Mucosa of descending colon (tissue), 3 donors: ENCODE measurements at regions not wholly inside any gene's neighbourhood (a gene's known extent, or its start where the extent isn't known, plus 50 kb on each side); places are given as distances from the start of the nearest gene placed in this dataset.

ENCODE experiments used
- ATAC-seq: fragments of 200-7000 bp; cut with Tn5 transposase; one replicate; pipeline ENCODE4 v1.9.1; 2020; ENCODE audit warnings: mild to moderate bottlenecking, moderate library complexity
- DNase-seq, 3 donors: peaks; one replicate each; pipeline ENCODE4 v3.0.0-alpha.2; 2020
- H3K36me3 ChIP-seq: fragments of 200-600 bp; one replicate; pipeline ENCODE4 v1.8.0; 2021; ENCODE audit warnings: low read depth, mild to moderate bottlenecking
- H3K4me1 ChIP-seq: fragments of 200-600 bp; one replicate; pipeline ENCODE4 v1.8.0; 2021; ENCODE audit warnings: low read depth, mild to moderate bottlenecking
- H3K4me3 ChIP-seq: fragments of 200-600 bp; one replicate; pipeline ENCODE4 v1.8.0; 2021; ENCODE audit warnings: mild to moderate bottlenecking
- H3K9me3 ChIP-seq: fragments of 200-600 bp; one replicate; pipeline ENCODE4 v1.8.0; 2021; ENCODE audit warnings: mild to moderate bottlenecking
- intact Hi-C, 2 donors: fragments of 100-400 bp; cut with DNase I in 1 of 2; cut with micrococcal nuclease in 1 of 2; formaldehyde crosslinking; loops; one replicate each; pipeline versions ENCODE4 v1.11.0 to v1.11.1; 2022; cut with DNase I, micrococcal nuclease
- TF ChIP-seq, protein P1 (sequence below): fragments of 200-600 bp; IDR thresholded peaks from one replicate; pipeline ENCODE4 v1.8.0; 2022; ENCODE audit warnings: antibody characterized with exemption, mild to moderate bottlenecking
- donor health status: DM: no; HTN: no; CAD: no; lungs with moderate emphysema.
- donor health status: DM: no; HTN: no; CAD: no.
- donor health status: DM: no; HTN: yes; CAD: no.

DNA sequence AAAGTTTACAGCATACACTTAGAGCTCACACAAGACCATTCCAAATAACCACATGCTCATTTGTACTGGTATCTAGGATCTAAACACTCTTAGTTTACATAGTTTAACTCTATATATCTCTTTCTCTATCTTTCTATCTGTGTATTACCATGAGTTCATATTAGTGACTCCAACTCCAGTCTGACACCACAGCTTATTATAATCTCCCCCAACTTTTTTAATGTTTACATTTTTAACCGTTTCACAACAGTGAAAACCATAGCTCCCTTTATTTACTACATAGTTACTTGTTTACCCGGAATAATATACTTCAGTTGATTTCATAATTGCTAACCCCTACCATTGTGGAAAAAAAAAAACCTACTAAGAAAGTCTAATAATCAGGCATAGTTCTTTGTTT, 362.4 kb upstream of the RGS17 start:
- TF ChIP-seq, protein P1, sequence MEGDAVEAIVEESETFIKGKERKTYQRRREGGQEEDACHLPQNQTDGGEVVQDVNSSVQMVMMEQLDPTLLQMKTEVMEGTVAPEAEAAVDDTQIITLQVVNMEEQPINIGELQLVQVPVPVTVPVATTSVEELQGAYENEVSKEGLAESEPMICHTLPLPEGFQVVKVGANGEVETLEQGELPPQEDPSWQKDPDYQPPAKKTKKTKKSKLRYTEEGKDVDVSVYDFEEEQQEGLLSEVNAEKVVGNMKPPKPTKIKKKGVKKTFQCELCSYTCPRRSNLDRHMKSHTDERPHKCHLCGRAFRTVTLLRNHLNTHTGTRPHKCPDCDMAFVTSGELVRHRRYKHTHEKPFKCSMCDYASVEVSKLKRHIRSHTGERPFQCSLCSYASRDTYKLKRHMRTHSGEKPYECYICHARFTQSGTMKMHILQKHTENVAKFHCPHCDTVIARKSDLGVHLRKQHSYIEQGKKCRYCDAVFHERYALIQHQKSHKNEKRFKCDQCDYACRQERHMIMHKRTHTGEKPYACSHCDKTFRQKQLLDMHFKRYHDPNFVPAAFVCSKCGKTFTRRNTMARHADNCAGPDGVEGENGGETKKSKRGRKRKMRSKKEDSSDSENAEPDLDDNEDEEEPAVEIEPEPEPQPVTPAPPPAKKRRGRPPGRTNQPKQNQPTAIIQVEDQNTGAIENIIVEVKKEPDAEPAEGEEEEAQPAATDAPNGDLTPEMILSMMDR = no peak
- ATAC-seq = no peak

DNA sequence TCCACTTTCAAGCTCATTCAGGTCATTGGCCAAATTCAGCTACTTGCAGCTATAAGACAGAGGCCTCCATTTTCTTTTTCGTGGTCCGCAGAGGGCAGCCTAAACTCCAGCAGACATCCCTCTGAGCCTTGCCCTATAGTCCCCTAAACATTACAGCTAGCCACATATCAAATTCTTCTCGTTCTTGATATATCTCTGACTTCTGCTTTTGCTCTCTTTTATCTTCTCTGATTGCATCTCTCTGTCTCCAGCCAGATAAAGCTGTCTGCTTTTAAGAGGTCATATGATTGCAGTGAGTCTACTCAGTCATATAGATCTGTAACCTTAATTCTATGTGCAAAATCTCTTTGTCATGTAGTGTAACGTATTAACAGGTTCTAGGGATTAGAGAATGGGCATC, 358.4 kb upstream of the RGS17 start:
- no peak for DNase-seq
- no peaks in the 10 kb centered on the region for H3K4me1 ChIP-seq
- intact Hi-C loops = no loop called here
- no peaks in the 10 kb centered on the region for H3K9me3 ChIP-seq
- no peaks in the 10 kb centered on the region for H3K36me3 ChIP-seq
- TF ChIP-seq, protein P1 = no peak
- H3K4me3 ChIP-seq = no peak overlapping the region
- no peak for ATAC-seq

More for the DNA sequence above, 362.4 kb upstream of the RGS17 start:
- intact Hi-C loops = no loop called here
- no peaks in the 10 kb centered on the region for H3K9me3 ChIP-seq
- no peak overlapping the region for H3K4me3 ChIP-seq
- no peaks in the 10 kb centered on the region for H3K4me1 ChIP-seq
- H3K36me3 ChIP-seq = no peaks in the 10 kb centered on the region
- DNase-seq = no peak

DNA sequence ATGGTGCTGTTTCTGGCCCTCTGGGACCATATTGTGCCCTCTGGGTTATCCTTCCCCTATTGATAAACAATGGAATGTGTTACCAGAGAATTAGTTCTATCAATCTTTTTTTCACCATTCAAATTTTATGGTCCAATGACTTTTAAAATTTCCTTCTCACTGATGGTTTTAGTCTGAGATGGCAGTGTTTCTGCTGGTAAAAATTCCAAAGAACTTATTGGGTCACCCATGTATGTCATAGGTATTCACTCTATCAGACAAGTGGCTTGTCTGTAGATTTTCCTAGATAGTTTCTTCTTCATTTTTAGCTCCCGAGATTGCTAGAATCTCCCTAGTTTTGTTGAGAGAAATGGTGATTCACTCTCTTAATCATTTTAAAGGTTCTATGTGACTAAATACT, 357.2 kb upstream of the RGS17 start:
- Histone ChIP-seq H3K4me3 (no peak overlapping the region), H3K36me3 (no peaks in the 10 kb centered on the region), H3K9me3 (no peaks in the 10 kb centered on the region), H3K4me1 (no peaks in the 10 kb centered on the region)
- intact Hi-C loops = no loop called here
- DNase-seq (no peak), ATAC-seq (no peak)
- TF ChIP-seq, protein P1 = no peak

DNA sequence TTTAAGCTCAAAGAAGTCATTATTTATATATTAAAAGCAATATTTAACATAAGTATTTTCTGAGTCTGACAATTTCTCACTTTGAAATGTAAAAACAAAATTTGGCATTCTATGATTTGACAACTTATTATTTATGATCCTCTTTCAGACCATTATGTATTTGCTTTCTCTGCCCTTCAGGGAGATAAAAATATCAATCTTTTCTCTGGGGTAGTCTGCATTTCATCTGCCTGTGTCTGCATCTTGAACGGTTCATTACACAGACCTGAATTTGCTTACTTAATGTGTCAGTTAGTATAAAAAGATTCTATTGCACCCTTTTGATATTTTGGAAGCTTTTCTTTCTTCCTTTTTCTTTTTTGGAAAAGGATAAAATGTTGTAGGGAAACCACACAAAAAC, 354.0 kb upstream of the RGS17 start:
- Histone ChIP-seq H3K36me3 (no peaks in the 10 kb centered on the region), H3K4me3 (no peak overlapping the region), H3K4me1 (no peaks in the 10 kb centered on the region), H3K9me3 (no peaks in the 10 kb centered on the region)
- ATAC-seq (no peak), DNase-seq (no peak)
- intact Hi-C loops = no loop called here
- TF ChIP-seq, protein P1 = no peak

DNA sequence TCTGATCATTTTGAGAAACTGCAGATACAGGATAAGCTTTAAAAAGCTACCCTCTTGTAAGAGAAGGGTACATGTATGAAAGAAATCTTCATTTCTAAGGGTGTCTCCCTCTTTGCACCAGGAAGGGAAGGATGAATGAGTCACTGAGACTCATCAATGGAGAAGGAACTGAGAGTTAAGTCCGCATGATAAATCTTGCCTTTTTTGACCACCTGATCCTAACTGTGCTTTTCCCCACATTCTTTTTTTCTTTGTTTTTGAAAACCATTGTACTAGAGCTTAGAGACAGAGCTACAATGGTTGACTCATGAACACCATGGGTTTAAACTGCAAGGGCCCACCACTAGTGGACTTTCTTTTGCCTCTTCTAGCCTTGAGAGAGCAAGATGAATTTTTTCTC, 353.0 kb upstream of the RGS17 start:
- Histone ChIP-seq H3K9me3 (no peaks in the 10 kb centered on the region), H3K4me3 (no peak overlapping the region), H3K36me3 (no peaks in the 10 kb centered on the region), H3K4me1 (no peaks in the 10 kb centered on the region)
- ATAC-seq = no peak
- intact Hi-C loops = no loop called here
- DNase-seq = no peak
- TF ChIP-seq, protein P1 = no peak

DNA sequence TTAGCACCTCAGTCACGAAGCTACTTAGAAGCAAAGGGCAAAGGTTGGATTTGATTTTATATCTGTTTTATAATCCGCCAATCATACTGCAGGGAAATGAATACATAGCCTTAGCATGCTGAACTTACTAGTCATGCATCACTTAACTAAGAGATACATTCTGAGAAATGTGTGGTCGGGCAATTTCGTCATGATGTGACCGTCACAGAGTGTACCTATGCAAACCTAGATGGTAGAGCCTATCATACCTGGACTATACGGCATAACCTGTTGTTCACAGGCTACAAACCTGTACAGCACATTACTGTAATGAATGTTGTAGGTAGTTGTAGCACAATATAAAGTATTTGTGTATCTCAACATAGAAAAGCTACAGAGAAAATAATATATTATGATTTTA, 345.2 kb upstream of the RGS17 start:
- no peak for ATAC-seq
- intact Hi-C loops = no loop called here
- TF ChIP-seq, protein P1 = no peak
- Histone ChIP-seq H3K36me3 (no peaks in the 10 kb centered on the region), H3K4me1 (no peaks in the 10 kb centered on the region), H3K4me3 (no peak overlapping the region), H3K9me3 (no peaks in the 10 kb centered on the region)
- DNase-seq = no peak
